Suppressor macrophage (primary cell): ENCODE measurements at regions not wholly inside any gene's neighbourhood (a gene's known extent, or its start where the extent isn't known, plus 50 kb on each side); places are given as distances from the start of the nearest gene placed in this dataset.
"Not testable (repeated sequence)": the region's sequence is repeated elsewhere in the genome, so short reads cannot be mapped to it uniquely, and the experiment has no call there.

Experiments
- DNase-seq, 4 experiments: peaks; one replicate each; pipeline ENCODE4 v3.0.0-alpha.2; 2020 to 2022

GRCh38 chr11:19625438-19625837, 87.2 kb upstream of the NAV2 start:
- DNase-seq = peak; percentile 42 to 90 (median 77)

- peak in 3 of 4 experiments; percentile 40 to 49 (median 42) for DNase-seq
These were observed 94.7 kb upstream of the NAV2 start for GRCh38 chr11:19617696-19618523.

DNA sequence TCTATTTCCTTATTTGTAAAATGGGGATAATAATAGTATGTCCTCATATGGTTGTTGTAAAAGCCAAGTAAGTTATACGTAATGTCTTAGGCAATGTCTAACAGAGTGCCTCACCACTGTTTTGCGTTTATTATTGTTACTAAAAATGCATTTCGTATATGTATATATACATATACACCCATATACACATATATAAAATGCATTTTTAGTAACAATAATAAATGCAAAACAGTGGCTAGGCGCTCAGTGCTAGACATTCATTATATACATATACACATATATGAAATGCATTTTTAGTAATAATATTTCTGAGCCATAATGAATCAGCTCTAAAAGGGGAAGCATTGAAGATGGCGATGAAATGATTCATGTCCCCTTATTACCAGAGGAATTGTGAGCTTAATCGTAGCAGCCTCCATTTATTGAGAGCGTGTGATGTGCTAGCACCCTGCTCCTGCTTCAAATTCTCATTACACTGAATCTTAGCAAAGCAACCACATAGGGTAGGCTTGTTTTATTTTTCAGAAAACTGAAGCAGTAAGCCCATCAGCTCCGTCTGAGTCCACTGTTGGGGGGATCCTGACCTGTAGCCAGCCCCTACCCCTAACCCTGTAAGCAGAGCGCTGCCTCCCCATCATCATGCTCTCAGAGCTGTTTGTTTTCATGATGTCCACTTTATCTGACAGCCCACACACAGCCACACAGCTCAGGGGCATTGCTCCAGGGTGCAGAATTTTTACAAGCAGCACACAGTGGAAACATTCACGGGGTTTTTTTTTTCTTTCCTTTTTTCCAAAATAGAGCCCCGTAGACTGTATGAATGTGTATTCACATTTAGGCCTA, 97.1 kb upstream of the NAV2 start:
- peak in 3 of 4 experiments; percentile 16 to 59 (median 55) for DNase-seq

GRCh38 chr11:19614370-19614940, 98.2 kb upstream of the NAV2 start:
- peak; percentile 62 to 75 (median 73) for DNase-seq

- not testable (repeated sequence) for DNase-seq
These were observed 100.6 kb upstream of the NAV2 start for GRCh38 chr11:19612025-19612424.

DNA sequence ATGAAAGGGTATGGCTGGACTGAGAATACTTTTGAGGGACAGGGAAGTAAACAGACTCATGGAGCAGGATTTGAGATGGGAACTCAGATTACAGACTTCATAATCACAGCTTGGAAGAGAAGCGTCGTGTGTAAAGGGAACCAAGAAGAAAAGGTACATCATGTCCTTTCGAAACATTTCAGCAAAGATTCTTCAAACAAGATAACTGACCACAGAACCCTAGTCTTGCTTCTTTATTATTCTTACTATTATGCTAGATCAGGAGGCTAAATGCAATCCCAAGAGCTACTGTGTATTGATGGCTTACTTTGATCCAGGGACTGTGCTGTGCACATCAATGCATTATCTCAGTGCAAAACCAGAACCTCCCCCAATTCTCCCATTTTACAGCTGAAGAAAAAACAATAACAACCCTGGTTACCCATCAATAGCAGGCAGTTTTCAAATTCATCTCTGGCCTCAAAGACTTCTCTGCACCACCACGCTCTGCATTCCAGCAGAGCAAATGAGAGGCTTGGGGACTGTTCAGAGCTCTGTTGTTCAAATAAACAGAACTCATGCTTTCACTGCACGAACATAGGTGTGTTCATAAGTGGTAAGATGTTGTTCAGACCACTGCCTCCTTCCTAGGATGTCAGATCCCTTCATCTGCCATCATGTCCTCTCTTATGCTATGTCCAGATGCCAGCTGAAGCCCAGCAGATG, 104.8 kb upstream of the NAV2 start:
- no peak for DNase-seq

DNA sequence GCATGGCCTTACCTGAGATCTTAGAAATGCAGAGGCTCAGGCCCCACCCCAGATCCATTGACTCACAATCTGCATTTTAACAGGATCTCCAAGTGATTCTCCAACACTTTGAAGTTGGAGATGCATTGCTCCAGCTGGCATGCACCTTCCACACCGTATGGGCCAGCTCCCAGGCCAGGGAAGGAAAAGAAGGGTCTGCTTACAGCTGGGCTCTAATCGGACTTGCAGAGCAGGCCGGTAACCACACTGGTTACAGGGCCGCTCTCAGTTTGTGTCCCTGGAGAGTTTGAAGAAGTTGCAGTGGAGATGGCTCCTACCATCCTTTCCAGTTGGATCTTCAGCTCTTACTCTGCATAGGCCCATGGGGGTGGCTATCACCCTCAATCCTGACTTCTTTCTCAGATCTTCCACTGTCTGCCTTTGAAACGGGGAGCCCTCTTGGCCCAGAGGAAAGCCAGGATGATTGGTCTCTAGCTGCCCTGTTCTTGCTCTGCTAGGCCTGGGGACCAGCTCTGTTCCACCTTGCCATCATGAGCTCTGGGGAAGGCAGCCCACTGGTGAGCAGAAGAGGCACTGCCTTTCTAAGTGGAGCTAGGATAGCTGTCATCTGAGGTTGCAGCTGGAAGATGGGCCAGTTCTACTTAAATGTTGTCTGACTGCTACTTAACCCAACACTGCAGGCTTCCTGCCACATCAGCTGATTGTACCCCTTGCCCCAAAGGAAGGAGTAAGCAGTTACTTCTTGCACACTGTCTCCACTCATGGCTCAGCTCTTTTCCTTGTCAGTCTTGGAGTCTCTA, 105.6 kb upstream of the NAV2 start:
- DNase-seq = no peak

DNA sequence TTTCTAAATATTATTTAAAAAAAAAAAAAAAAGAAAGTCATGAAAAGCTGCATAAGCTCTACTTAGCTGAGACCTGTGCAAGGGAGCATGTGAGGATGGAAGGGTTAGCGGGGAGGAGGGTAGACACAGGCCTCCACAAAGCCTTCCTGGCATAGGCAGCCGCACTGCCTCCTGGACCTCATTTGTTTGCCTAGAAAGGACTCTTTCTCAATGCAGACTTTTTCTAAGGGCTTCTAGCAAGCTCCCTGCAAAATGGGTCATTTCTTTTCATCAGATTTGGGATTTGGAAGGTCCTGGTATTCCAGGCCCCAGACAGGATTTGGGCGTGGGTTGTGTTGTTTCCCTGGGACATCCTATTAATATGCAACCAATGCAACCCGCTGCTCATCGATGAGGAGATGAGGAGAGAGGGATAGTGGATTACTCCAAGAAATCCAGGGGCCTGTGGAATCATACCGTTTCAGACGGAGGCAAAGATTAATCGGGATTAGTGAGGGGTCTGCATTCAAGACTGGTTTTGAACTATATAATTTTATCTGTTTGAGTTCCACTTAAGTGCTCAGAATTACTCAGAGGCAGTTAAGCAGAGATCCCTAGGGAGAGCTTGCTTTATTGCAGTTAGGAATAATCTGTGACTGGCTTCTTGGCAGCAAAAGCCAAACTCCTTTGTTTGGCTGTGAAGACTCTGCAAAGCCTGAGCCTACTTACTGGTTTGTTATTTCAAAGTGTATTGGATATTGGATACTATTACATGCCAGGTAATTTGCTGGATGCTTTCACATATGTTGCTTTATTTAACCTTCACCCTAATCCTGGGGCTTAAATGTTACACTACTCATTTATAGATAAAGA, 106.9 kb upstream of the NAV2 start:
- no peak for DNase-seq

- no peak for DNase-seq
These were observed 107.8 kb upstream of the NAV2 start for GRCh38 chr11:19604679-19605375.

GRCh38 chr11:19603771-19604170, 108.9 kb upstream of the NAV2 start:
- no peak for DNase-seq

DNA sequence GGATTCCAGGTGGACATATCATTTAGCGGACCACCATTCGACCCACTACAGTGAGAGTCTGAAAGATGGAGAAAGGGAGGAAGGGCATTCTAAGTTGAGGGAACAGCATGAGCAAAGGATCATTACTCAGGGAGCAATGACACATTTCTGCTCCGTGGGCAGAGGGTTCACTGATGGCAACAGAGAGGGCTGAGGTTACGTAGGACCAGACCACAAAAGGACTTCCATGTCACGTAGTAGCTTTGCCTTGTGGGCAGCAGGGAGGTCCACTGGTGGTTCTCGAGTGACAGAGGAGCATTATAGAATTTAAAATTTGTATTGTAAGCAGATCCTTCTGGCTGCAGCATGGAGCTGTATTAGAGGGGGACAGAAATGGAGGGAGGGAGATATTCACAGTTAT, 109.7 kb upstream of the NAV2 start:
- peak; percentile 59 to 78 (median 70) for DNase-seq

DNA sequence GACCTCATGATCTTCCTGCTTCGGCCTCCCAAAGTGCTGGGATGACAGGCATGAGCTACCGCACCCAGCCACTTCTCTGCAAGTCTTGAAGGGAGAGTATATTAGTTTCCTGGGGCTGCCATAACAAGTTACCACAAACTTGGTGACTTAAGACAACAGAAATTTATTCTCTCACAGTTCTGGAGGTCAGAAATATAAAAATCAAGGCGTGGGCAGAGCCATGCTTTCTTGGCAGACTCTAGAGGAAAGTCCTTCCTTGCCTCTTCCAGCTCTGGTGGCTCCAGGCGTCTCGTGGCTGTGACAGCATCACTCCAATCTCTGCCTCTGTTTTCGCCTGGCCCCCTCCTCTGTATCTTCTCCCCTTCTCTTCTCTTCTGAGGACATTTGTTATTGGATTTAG, 110.2 kb upstream of the NAV2 start:
- no peak for DNase-seq

GRCh38 chr11:19601235-19601634, 111.4 kb upstream of the NAV2 start:
- no peak for DNase-seq

GRCh38 chr11:19599681-19600080, 113.0 kb upstream of the NAV2 start:
- DNase-seq = no peak

- no peak for DNase-seq
These were observed 113.7 kb upstream of the NAV2 start for GRCh38 chr11:19598876-19599486.

GRCh38 chr11:19598456-19598855, 114.2 kb upstream of the NAV2 start:
- no peak for DNase-seq

- no peak for DNase-seq
These were observed 114.8 kb upstream of the NAV2 start for GRCh38 chr11:19597876-19598275.

- DNase-seq = no peak
These were observed 115.4 kb upstream of the NAV2 start for GRCh38 chr11:19597206-19597605.

- peak; percentile 35 to 56 (median 38) for DNase-seq
These were observed 116.5 kb upstream of the NAV2 start for GRCh38 chr11:19595840-19596751.
